SK-N-SH (cell line): ENCODE measurements at regions not wholly inside any gene's neighbourhood (a gene's known extent, or its start where the extent isn't known, plus 50 kb on each side); places are given as distances from the start of the nearest gene placed in this dataset.

Experiments used
- CTCF ChIA-PET: fragments of 300-600, 350-600 bp; formaldehyde crosslinking; extraction: SDS; loops from one replicate; lab custom pipeline; 2021; lab: Yijun Ruan, JAX
- POLR2A ChIA-PET: fragments of 350-600 bp; sonication (Branson Sonifier 250); formaldehyde crosslinking; extraction: SDS; loops from one replicate; lab custom pipeline; 2020; ENCODE audit warnings: antibody characterized with exemption, inconsistent platforms; lab: Yijun Ruan, JAX
- DNase-seq: peaks from one replicate; pipeline ENCODE4 v3.0.0; 2012
- H2AFZ ChIP-seq: fragments of 200-600 bp; sonication (generic); 2 replicates; pipeline ENCODE4 v1.8.1; 2016; ENCODE audit warnings: antibody characterized with exemption, mild to moderate bottlenecking, low read depth
- H3F3A ChIP-seq: fragments of 200-600 bp; sonication (generic); replicated peaks from 2 replicates; pipeline ENCODE3; 2016; ENCODE audit warnings: antibody characterized with exemption, mild to moderate bottlenecking; ENCODE audit not compliant: insufficient read depth
- H3K27ac ChIP-seq, 2 experiments: fragments of 200-500 bp in 1 of 2; fragments of 200-600 bp in 1 of 2; sonication (Bioruptor generic) in 1 of 2; sonication (generic), shearing (Covaris generic) in 1 of 2; 2 replicates each; pipeline versions ENCODE4 v1.5.1 to v1.6.1; 2014 to 2016; ENCODE audit warnings: low read depth in 2 of 2, inconsistent platforms in 1 of 2, low read length in 1 of 2, mild to moderate bottlenecking in 1 of 2, mixed read lengths in 1 of 2
- H3K27me3 ChIP-seq: fragments of 200-600 bp; sonication (generic), shearing (Covaris generic); 2 replicates; pipeline ENCODE4 v1.6.1; 2016; ENCODE audit warnings: mixed run types; ENCODE audit not compliant: insufficient read depth
- H3K36me3 ChIP-seq, 2 experiments: fragments of 200-500 bp in 1 of 2; fragments of 200-600 bp in 1 of 2; sonication (Bioruptor generic) in 1 of 2; sonication (generic) in 1 of 2; replicated peaks in 1 of 2; 2 replicates each; pipeline versions ENCODE3 to v1.5.1; 2014 to 2016; ENCODE audit warnings: low read length in 1 of 2, mild to moderate bottlenecking in 1 of 2; ENCODE audit not compliant: insufficient read depth in 2 of 2, control insufficient read depth in 1 of 2
- H3K4me1 ChIP-seq, 2 experiments: fragments of 200-500 bp in 1 of 2; fragments of 200-600 bp in 1 of 2; sonication (Bioruptor generic) in 1 of 2; sonication (generic), shearing (Covaris generic) in 1 of 2; 2 replicates each; pipeline versions ENCODE4 v1.5.1 to v1.6.1; 2014 to 2016; ENCODE audit warnings: low read depth in 1 of 2, low read length in 1 of 2, mixed run types in 1 of 2; ENCODE audit not compliant: insufficient read depth in 2 of 2, control insufficient read depth in 1 of 2
- H3K4me2 ChIP-seq: fragments of 200-600 bp; sonication (generic), shearing (Covaris generic); 2 replicates; pipeline ENCODE4 v1.6.1; 2017; ENCODE audit warnings: mixed run types
- H3K4me3 ChIP-seq, 2 experiments: fragments of 200-500 bp in 1 of 2; fragments of 200-600 bp in 1 of 2; sonication (Bioruptor generic) in 1 of 2; sonication (generic), shearing (Covaris generic) in 1 of 2; 2 replicates each; pipeline versions ENCODE4 v1.5.1 to v1.8.1; 2014 to 2016; ENCODE audit warnings: low read depth in 2 of 2, inconsistent platforms in 1 of 2, low read length in 1 of 2, mild to moderate bottlenecking in 1 of 2, mixed read lengths in 1 of 2, moderate library complexity in 1 of 2
- H3K79me2 ChIP-seq: fragments of 200-600 bp; sonication (generic); 2 replicates; pipeline ENCODE4 v1.8.1; 2017; ENCODE audit warnings: mild to moderate bottlenecking; ENCODE audit not compliant: insufficient read depth
- H3K9ac ChIP-seq: fragments of 200-600 bp; sonication (generic); 2 replicates; pipeline ENCODE4 v1.6.1; 2017; ENCODE audit warnings: mixed run types
- H3K9me2 ChIP-seq: fragments of 200-600 bp; sonication (generic); 2 replicates; pipeline ENCODE4 v1.6.1; 2017; ENCODE audit warnings: mixed run types
- H3K9me3 ChIP-seq: fragments of 200-600 bp; sonication (generic); 2 replicates; pipeline ENCODE4 v1.6.1; 2017; ENCODE audit warnings: mixed run types, mild to moderate bottlenecking, moderate library complexity
- H4K20me1 ChIP-seq: fragments of 200-600 bp; sonication (generic); 2 replicates; pipeline ENCODE4 v1.6.1; 2017; ENCODE audit warnings: mild to moderate bottlenecking, mixed run types; ENCODE audit not compliant: insufficient read depth
- ELF1 ChIP-seq: IDR thresholded peaks from 2 replicates; pipeline ENCODE4 v1.4.0; 2012
- EP300 ChIP-seq, 2 experiments: IDR thresholded peaks; 2 replicates each; pipeline versions ENCODE4 v1.4.0 to v1.6.1; 2012; ENCODE audit warnings: borderline replicate concordance in 1 of 2, low read depth in 1 of 2, low read length in 1 of 2
- EZH2phosphoT487 ChIP-seq: fragments of 200-600 bp; sonication (generic); IDR thresholded peaks from 2 replicates; pipeline ENCODE4 v1.6.1; 2017; ENCODE audit warnings: low read depth, mixed run types, mild to moderate bottlenecking, antibody characterized with exemption, moderate library complexity, borderline replicate concordance
- FOSL2 ChIP-seq: IDR thresholded peaks from 2 replicates; pipeline ENCODE4 v1.4.0; 2012; ENCODE audit warnings: low read depth, mild to moderate bottlenecking, moderate library complexity, borderline replicate concordance
- FOXM1 ChIP-seq: IDR thresholded peaks from 2 replicates; pipeline ENCODE4 v1.4.0; 2012; ENCODE audit warnings: low read depth, mild to moderate bottlenecking
- GABPA ChIP-seq: IDR thresholded peaks from 2 replicates; pipeline ENCODE4 v1.4.0; 2012; ENCODE audit warnings: low read depth, mild to moderate bottlenecking
- GATA2 ChIP-seq: sonication (generic); formaldehyde crosslinking; IDR thresholded peaks from 2 replicates; pipeline ENCODE4 v1.5.0; 2020; ENCODE audit warnings: mild to moderate bottlenecking, missing genetic modification reagents
- JUND ChIP-seq: IDR thresholded peaks from 2 replicates; pipeline ENCODE4 v1.4.0; 2012
- MAX ChIP-seq: IDR thresholded peaks from 2 replicates; pipeline ENCODE4 v1.4.0; 2012; ENCODE audit warnings: low read depth
- NFIC ChIP-seq: IDR thresholded peaks from 2 replicates; pipeline ENCODE4 v1.4.0; 2012; ENCODE audit warnings: borderline replicate concordance
- NRF1 ChIP-seq: IDR thresholded peaks from 2 replicates; pipeline ENCODE4 v1.6.1; 2012; ENCODE audit warnings: low read depth, mild to moderate bottlenecking, low read length
- PBX3 ChIP-seq: IDR thresholded peaks from 2 replicates; pipeline ENCODE4; 2012
- POLR2AphosphoS5 ChIP-seq: IDR thresholded peaks from 2 replicates; pipeline ENCODE4 v1.6.1; 2012; ENCODE audit warnings: low read depth, low read length
- RAD21 ChIP-seq: IDR thresholded peaks from 2 replicates; pipeline ENCODE4 v1.6.1; 2012; ENCODE audit warnings: mild to moderate bottlenecking, low read length
- RCOR1 ChIP-seq: fragments of 150-350 bp; IDR thresholded peaks from 2 replicates; pipeline ENCODE4 v1.6.1; 2017; ENCODE audit warnings: antibody characterized with exemption, low read length
- RFX5 ChIP-seq: IDR thresholded peaks from 2 replicates; pipeline ENCODE4 v1.6.1; 2012; ENCODE audit warnings: mild to moderate bottlenecking, improper control_type of control experiment, low read length
- RXRA ChIP-seq: IDR thresholded peaks from 2 replicates; pipeline ENCODE4 v1.4.0; 2012; ENCODE audit warnings: low read depth, mild to moderate bottlenecking, borderline replicate concordance
- SIN3A ChIP-seq: IDR thresholded peaks from 2 replicates; pipeline ENCODE4 v1.6.1; 2012; ENCODE audit warnings: low read depth, mild to moderate bottlenecking, low read length, moderate library complexity, borderline replicate concordance
- SMC3 ChIP-seq: IDR thresholded peaks from 2 replicates; pipeline ENCODE4 v1.6.1; 2012; ENCODE audit warnings: low read depth, low read length, improper control_type of control experiment
- TAF1 ChIP-seq: IDR thresholded peaks from 2 replicates; pipeline ENCODE4 v1.6.1; 2012; ENCODE audit warnings: low read depth, mild to moderate bottlenecking, low read length, moderate library complexity, borderline replicate concordance
- TEAD4 ChIP-seq: IDR thresholded peaks from 2 replicates; pipeline ENCODE4 v1.4.0; 2012; ENCODE audit warnings: mild to moderate bottlenecking, borderline replicate concordance; ENCODE audit not compliant: insufficient read depth
- WGBS: methylation state at CpG from one replicate; pipeline ENCODE4 v1.1.6; 2017; ENCODE audit warnings: low lambda C conversion rate; 5-methylcytosine and 5-hydroxymethylcytosine counted together
- TF ChIP-seq, protein P1 (sequence below): IDR thresholded peaks from 2 replicates; pipeline ENCODE4 v1.4.0; 2012; ENCODE audit warnings: low read depth, borderline replicate concordance
- TF ChIP-seq, protein P2 (sequence below): IDR thresholded peaks from 2 replicates; pipeline ENCODE4 v1.4.0; 2012; ENCODE audit warnings: low read depth, borderline replicate concordance

- H3F3A ChIP-seq = no peaks in the 10 kb centered on the region
- no peaks in the 10 kb centered on the region for H3K79me2 ChIP-seq
- H3K4me3 ChIP-seq = no peak overlapping the region
- H3K36me3 ChIP-seq = no peaks in the 10 kb centered on the region
- H2AFZ ChIP-seq = no peak overlapping the region
- DNase-seq = no peak
- H3K4me1 ChIP-seq = no peaks in the 10 kb centered on the region
- ChIA-PET POLR2A (no interaction called here), CTCF (no interaction called here)
- TF ChIP-seq FOSL2 (no peak), RXRA (no peak), EZH2phosphoT487 (no peak), RCOR1 (no peak), SIN3A (no peak), GATA2 (CRISPR knock-in tag) (no peak), MAX (no peak), ELF1 (no peak), TEAD4 (no peak), POLR2AphosphoS5 (no peak), RAD21 (no peak), SMC3 (no peak), FOXM1 (no peak)
- TF ChIP-seq, protein P1, sequence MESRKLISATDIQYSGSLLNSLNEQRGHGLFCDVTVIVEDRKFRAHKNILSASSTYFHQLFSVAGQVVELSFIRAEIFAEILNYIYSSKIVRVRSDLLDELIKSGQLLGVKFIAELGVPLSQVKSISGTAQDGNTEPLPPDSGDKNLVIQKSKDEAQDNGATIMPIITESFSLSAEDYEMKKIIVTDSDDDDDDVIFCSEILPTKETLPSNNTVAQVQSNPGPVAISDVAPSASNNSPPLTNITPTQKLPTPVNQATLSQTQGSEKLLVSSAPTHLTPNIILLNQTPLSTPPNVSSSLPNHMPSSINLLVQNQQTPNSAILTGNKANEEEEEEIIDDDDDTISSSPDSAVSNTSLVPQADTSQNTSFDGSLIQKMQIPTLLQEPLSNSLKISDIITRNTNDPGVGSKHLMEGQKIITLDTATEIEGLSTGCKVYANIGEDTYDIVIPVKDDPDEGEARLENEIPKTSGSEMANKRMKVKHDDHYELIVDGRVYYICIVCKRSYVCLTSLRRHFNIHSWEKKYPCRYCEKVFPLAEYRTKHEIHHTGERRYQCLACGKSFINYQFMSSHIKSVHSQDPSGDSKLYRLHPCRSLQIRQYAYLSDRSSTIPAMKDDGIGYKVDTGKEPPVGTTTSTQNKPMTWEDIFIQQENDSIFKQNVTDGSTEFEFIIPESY = no peak
- TF ChIP-seq, protein P2, sequence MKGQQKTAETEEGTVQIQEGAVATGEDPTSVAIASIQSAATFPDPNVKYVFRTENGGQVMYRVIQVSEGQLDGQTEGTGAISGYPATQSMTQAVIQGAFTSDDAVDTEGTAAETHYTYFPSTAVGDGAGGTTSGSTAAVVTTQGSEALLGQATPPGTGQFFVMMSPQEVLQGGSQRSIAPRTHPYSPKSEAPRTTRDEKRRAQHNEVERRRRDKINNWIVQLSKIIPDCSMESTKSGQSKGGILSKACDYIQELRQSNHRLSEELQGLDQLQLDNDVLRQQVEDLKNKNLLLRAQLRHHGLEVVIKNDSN = no peak
- H3K4me2 ChIP-seq = no peak overlapping the region
- no peaks in the 10 kb centered on the region for H3K9me2 ChIP-seq
- H3K9ac ChIP-seq = no peak overlapping the region
- H3K27ac ChIP-seq = no peak overlapping the region
- H4K20me1 ChIP-seq = no peaks in the 10 kb centered on the region
- no peaks in the 10 kb centered on the region for H3K9me3 ChIP-seq
- no peaks in the 10 kb centered on the region for H3K27me3 ChIP-seq
- 17% methylated on average over 5 of the region's 5 CpGs for WGBS
Observed at GRCh38 chr7:119900996-119901672, 371.8 kb upstream of the KCND2 start.

DNA sequence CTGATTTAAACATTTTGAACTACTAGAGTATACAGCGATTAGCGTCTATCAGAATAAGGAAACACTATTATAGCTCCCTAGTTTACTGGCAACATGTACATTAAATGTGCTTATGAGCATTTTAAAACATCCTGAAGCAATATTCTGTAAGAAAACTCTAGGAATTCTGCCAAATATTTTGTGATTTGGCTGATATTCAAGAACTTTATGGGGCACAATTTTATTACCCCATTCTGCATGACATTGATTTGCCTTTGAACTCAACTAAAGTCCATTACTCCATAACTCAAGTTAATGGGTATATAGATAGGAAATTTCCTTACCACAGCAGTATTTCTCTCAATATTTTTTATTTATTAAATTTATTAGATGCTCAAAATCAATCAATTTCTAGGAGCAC is 369.9 kb upstream of the KCND2 start:
- no peaks in the 10 kb centered on the region for H3K9me2 ChIP-seq
- no peaks in the 10 kb centered on the region for H3F3A ChIP-seq
- H3K27me3 ChIP-seq = no peaks in the 10 kb centered on the region
- 34% methylated on average over 2 of the region's 2 CpGs for WGBS
- DNase-seq = no peak
- H3K27ac ChIP-seq = no peak overlapping the region
- H3K4me3 ChIP-seq = no peak overlapping the region
- H3K4me1 ChIP-seq = no peaks in the 10 kb centered on the region
- no peaks in the 10 kb centered on the region for H4K20me1 ChIP-seq
- ChIA-PET POLR2A (no interaction called here), CTCF (no interaction called here)
- H3K79me2 ChIP-seq = no peaks in the 10 kb centered on the region
- no peaks in the 10 kb centered on the region for H3K9me3 ChIP-seq
- H3K36me3 ChIP-seq = no peaks in the 10 kb centered on the region
- H3K4me2 ChIP-seq = no peak overlapping the region
- no peak overlapping the region for H3K9ac ChIP-seq
- no peak overlapping the region for H2AFZ ChIP-seq
- TF ChIP-seq GABPA (no peak), EP300 (IDR thresholded peaks at IDR 0.05; ENCODE audit: borderline replicate concordance in 1 of 2, low read depth in 1 of 2, low read length in 1 of 2) (no peak), JUND (no peak), GATA2 (CRISPR knock-in tag) (no peak), NRF1 (no peak), EZH2phosphoT487 (no peak), PBX3 (no peak), RAD21 (no peak), ELF1 (no peak), TAF1 (no peak), RFX5 (no peak), MAX (no peak), NFIC (no peak)
- TF ChIP-seq, protein P2 = no peak
